ENCODE measurements at regions not wholly inside any gene's neighbourhood (a gene's known extent, or its start where the extent isn't known, plus 50 kb on each side); places are given as distances from the start of the nearest gene placed in this dataset.
A peak's percentile ranks its signal among the peaks of the same experiment; 100 is the strongest.
"Not testable (repeated sequence)": the region's sequence is repeated elsewhere in the genome, so short reads cannot be mapped to it uniquely, and the experiment has no call there.

DNA sequence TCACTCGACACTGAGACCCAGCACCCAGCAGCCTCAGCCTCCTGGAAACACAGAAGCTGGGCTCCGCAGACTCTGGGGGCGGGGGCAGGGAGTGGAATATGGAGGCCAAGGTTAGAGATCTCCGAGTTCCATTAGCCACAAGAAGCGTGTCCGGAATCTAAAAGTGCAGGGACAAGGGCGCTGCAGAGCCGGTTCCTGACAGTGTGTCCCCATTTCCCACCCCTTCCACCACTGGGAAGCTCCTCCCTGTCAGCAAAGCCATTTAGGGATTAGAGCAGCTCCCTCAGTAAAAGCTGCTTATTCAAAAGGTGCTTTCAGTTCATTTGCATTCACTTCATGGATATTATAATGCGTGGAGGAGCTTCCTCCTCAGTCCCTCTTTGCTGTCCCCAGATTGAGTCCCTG, 74.1 kb upstream of the HSPA9 start:
- no peak for DNase-seq (ENCODE audit: low spot score)

DNA sequence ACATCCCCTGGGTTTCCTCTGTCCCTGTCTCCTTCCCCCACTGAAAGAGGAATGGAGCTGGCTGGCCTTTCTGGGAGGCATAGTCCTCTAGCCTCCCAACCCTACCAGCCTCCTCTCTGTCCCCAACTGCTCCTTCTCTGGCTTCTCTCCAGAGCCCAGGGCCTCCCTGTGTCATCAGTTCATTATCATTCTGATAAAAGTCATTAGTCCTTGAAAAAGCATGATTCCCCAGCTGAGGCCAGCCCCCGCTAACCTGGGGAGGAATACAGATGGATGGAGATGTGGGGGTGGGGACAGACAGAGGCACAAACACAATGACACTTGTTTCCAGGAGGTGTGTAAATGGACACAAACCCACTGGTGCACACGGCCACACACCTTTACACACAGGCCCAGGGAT, 73.6 kb upstream of the HSPA9 start:
- DNase-seq (ENCODE audit: low spot score), result no peak

DNA sequence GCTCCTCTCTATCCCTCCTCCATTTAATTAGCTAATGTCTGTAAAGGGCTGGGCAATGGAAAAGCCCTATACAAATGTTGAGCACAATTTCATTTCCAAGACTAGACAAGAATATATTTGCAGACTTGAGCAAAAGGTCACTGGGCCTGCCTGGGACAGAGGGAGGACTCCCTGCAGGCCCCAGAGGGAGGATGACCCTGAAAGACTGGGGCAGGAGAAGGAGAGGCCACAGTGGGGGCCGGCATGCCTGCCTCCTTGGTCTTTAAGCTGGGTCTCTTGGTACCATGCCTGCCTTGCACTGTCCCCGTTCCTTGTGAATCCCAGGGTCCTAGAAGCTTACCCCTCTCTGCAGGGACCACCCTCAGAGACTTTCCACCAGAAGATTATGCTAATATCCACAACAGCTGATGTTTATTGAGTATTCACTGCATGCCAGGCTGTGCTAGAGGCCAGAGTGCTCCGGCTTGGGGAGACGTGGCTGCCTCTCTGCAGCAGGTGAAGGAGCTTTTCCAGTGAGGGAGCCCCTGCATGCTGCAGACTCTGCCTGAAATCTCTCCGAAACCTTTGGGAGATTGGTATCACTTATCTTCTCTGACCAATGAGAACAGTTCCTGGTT, 72.7 kb upstream of the HSPA9 start:
- DNase-seq (ENCODE audit: low spot score), result no peak

DNA sequence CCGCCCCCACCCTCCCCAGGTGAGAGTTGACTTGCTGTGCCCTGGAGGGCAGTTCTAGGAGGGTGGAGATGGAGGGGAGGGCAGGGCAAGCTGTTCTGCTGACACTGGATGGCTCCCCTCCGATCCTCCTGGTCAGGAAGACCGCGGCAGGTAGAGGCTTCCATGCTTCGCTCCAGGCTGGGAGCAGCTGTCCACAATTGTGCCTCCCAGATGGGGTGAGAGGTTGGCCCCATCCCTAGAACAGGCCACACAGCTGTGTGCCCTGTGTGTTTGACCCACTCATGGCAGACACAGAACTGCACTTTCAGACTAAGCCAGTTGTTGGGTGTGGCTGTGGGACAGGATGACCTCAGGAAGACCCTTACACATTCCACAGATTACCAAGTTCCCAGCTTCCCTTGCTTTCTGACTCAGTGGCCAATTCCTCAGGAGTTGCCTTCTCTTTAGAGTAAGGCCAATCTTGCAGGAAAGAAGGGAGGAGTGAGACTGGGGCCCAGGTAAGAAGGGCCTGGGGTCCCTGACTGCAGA, 72.1 kb upstream of the HSPA9 start:
- DNase-seq (ENCODE audit: low spot score), result no peak

DNA sequence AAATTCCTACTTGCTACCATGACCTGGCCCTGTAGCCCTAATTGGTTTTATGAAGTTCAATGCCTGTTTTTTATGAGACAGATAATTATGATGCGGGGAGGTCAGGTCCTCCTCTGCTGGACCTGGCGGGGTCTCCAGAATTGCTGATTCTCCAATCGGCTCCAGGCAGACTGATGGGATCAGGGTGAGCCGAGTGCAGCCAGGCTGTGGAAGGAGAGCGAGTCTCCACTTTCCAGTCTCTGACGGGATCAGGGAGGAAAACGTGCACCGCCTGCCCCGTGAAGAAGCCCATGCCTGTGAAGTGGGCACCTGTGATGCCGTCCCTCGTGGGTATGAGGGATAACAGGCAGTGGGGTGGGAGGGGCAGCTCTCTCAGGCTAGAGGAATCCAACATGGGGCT, 71.5 kb upstream of the HSPA9 start:
- DNase-seq (ENCODE audit: low spot score), result no peak

DNA sequence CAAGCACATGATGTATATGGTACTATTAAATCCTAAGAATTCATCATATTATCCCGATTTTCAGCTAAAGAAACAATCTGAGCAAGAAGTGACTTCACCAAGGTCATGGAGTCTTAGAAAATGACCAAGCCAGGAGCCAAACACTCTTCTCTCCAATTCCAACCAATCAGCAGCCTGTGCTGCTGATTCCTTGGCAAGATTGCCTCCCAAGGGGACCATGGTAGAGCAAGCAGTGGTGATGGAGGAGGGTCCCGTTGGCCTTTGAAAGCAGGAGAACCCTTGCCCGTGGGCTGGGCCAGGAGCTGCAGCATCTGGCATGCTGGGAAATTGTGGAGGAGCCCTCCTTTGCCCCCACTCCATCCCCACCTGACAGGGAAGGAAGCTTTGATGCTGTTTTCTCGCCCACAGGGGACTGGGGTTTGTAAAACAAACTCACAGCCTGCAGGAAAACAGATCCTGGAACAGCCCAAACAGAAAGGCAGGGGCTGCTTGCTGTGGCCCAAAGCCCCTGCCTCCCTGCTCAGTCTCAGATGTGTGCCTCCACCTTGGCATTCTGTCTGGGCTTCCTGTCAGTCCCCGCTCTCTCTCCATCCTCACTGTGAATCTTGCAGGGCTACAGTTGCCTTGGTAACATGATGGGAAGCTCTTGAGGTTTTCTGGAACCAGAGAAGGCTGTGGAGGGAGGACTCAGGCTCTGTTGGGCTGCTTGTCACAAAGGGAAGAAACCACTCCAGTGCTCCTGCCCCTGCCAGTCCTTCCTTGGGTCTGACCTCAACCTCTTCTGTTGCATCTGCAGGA, 70.8 kb upstream of the HSPA9 start:
- DNase-seq (ENCODE audit: low spot score), result no peak

DNA sequence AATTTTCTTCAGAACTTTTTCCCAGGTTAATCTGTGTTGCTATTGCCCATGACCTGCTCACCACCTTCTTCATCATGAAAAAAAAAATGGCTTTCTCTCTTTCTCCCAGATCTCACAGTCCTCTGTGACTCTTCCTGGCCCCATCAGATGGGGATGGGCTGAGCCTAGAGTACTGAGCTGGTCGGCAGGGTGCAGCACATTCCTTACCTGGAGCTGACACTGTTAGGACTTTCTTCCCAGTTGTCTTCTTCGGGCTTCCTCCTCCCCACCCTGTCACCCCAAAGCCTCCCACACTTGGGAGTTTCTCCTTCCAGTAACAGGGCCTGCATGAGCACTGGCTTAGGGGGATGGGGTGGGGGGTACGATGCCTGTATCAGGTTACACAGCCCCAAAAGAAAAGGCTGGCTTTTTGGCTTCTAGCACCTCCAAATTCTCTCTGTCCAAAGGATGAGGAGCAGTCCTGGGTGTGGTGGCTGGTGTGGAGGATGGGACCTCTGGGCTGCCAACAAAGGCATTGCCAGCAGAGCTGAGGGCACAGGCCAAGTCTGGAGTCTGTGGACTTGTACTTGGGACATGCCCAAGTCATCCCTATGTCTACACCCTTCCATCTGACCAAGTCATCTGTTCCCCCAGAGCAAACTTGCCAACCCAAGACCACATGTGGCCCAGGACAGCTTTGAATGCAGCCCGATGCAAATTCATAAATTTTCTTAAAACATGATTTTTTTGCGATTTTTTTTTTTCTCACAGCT, 68.0 kb upstream of the HSPA9 start:
- DNase-seq (ENCODE audit: low spot score), result no peak

DNA sequence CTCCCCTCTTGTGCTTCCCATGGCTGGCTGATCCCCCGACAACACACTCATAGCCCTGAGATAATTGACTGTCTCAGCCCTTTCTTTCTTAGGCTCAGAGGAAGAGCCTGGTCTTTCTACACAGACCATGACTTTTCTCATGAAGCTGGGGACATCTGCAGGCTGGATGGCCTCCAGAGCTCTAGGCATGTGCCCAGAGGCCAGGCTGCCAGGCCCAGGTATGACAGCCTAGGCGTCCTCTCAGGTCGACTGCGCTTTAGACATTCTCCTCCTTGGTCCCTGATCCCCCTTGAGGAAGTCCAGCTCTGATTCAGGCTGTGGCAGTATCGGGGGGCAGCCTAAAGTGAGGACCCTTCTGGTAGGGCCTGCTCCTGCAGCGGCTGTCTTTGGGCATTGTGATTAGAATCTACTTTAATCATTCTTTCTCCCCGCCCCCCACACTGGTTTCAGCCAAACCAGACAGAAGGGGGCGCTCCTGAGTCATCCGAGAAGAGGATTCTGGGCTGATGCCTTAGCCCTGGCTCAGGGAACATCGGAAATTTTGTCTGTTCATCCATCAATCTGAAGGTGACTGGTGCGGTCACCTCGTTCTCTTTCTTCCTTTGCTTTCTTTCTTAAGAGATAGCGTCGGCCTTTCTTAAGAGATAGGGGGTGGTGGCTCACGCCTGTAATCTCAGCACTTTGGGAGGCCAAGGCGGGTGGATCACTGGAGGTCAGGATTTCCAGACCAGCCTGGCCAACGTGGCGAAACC, 66.5 kb upstream of the HSPA9 start:
- DNase-seq (ENCODE audit: low spot score), result no peak

DNA sequence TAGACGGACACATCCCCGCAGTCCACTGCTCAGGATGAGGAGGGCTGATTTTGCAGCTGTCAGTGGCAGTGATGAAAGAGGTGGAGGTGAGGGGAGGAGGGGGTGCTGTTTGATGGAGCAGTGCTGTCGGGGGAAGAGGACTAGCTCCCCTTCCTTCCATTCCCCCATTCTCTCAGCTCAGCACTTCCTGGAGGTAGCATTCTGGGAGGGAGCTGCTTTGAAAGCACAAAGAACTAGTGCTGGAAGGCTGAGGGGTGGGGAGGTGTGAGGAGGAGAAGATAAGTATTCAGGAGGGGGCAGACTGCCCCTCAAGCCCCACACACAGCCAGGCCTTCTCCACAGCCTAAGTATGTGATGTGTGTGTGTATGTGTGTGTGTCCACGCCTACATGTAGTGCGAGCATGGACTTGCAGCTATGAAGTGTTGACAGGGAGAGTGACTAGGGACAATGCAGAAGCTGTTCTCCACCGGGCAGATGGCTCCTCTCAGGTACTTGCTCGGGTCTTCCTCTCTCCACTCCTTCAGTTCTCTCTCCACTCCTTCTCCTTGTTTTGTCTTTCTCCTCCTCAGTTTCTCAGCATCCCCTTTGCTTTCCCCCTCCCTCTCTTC, 65.5 kb upstream of the HSPA9 start:
- DNase-seq (ENCODE audit: low spot score), result no peak

DNA sequence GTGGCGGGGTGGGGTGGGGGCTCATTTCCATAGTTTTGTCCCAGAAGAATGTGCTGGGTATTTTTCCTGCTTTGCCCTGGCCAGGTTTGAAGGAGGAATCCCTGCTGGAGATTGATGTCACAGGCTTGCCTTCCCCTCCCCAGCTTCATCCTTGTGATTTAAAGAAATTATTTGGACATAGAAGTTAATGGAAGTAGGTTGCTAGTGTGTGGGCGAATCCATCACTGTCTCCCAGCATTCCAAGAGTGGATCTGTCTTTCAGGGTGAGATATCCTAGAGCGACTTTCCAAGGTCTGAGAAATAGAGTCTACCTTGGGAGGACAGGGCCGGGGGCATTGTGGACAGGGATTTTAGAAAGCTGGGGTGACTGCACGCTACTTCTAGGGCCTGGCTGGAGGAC, 64.9 kb upstream of the HSPA9 start:
- DNase-seq (ENCODE audit: low spot score), result no peak

DNA sequence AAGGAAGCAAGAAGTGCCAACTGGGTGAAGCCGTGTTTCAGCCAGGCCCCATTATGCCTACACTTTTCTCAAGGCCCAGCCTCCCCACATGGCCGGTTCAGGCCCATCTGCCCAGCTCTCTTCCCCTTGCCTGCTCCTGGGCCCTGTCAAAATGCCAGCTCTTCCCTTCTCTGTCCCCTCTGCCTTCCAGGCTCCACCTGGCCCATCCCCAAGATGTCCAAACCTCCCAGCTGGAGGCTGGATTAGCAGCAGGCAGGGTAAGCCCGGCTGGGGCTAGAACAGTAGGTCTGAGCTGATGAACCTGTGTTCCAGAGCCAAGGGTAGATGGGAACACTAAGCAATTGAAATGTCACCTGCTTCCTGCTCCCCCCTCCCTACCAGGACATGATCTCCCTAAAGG, 64.1 kb upstream of the HSPA9 start:
- DNase-seq (ENCODE audit: low spot score), result no peak

DNA sequence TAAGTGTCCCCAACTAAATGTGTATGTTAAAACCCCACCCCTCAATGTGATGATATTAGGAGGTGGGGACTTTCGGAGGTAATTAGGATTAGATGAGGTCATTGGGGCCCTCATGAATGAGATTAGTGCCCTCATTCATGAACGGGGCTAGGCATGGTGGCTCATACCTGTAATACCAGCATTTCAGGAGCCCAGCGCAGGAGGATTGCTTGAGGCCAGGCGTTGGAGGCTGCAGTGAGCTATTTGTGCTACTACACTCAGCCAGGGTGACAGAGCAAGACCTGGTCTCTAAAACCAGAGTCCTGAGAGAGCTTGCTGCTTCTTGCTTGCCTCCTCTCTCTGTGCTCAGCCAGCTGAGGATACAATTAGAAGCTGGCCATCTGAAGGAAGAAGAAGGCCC, 62.1 kb upstream of the HSPA9 start:
- DNase-seq (ENCODE audit: low spot score), result no peak

DNA sequence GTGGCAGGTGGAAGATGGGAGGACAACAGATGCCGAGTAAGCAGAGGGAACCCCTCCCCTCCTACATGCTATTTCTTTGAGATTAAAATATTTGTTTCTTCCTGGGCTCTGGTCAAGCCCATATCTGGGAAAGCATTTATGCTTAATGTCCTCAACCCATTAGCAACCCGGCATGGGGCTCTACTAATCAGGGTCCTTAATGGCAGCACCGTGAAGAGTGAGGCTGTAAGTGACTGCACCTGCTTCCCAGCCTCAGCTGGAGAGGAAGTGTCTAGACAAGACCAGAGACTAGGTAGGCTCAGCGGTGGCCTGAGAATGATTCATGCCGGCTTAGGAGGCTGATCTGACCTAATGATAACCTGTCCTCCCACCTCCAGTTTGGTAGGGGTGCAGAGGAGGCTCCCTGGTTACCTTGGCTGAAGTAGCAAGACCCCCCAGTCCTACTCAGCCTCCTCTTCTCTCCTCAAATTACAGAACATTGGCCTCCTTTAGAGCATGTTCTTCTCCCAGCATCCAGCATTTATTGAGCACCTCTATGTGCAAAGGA, 61.3 kb upstream of the HSPA9 start:
- peak; percentile 60 for DNase-seq (ENCODE audit: low spot score)

DNA sequence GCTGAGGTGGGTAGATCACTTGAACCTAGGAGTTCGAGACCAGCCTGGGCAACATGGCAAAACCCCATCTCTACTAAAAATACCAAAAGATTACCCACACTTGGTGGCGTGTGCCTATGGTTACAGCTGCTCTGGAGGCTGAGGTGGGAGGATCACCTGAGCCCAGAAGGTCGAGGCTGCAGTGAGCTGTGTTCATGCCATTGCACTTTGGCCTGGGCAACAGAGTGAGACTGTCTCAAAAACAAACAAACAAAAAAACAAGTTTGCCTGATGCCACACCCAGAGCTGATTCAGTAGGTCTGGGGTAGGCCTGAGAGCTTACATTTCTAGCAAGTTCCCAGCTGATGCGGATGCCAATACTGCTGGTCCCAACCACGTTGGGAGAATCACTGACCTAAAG, 60.5 kb upstream of the HSPA9 start:
- no peak for DNase-seq (ENCODE audit: low spot score)

DNA sequence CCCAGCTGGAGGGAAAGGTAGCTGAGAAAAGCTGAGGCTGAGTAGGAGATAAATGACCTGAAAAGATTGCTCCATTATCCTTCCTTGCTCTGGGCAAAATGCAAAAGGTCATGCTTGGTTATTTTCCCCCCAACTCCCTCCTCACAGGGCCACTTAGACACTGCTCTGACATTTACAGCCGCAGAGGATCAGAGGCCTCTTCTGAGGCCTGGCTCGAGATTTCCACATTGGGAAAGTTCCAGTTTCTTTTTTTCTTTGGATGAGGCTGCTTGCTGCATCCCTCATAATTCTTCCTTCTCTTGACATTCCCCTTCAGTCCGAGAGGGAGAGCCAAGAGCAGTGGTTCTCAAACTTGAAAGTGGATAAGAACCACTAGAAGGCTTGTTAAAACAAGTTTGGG, 60.1 kb upstream of the HSPA9 start:
- no peak for DNase-seq (ENCODE audit: low spot score)

DNA sequence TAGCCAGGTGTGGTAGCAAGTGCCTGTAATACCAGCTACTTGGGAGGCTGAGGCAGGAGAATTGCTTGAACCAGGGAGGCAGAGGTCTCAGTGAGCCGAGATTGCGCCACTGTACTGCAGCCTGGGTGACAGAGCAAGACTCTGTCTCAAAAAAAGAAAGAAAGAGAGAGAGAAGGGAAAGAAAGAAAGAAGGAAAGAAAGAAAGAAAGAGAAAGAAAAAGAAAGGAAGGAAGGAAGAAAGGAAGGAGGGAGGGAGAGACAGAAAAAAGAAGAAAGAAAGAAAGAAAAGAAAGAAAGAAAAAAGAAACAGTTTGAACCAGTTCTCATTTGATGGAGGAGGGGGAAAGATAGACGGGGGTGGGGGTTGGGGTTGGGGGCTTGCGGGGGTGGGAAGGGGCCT, 59.6 kb upstream of the HSPA9 start:
- not testable (repeated sequence) for DNase-seq (ENCODE audit: low spot score)

DNA sequence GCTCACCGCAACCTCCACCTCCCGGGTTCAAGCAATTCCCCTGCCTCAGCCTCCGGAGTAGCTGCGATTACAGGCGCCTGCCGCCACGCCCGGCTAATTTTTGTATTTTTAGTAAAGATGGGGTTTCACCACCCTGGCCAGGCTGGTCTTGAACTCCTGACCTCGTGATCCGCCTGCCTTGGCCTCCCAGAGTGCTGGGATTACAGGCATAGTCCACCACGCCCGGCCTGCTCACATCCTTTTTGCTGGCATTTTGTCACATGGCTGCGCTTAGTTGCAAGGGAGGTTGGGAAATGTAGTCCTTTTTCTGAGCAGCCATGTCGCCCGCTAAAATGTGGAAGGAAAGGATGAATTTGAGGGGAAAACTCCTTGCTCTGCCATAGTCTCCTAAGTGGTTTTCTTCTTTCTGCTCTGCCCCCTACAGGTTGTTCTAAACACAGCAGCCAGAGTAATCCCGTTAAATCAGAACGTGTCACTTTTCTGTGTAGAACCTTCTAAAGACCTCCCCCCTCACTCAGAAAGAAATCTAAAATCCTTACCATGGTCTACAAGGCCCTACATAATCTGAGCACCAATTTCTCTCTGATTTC, 57.8 kb upstream of the HSPA9 start:
- DNase-seq (ENCODE audit: low spot score), result peak; percentile 51

DNA sequence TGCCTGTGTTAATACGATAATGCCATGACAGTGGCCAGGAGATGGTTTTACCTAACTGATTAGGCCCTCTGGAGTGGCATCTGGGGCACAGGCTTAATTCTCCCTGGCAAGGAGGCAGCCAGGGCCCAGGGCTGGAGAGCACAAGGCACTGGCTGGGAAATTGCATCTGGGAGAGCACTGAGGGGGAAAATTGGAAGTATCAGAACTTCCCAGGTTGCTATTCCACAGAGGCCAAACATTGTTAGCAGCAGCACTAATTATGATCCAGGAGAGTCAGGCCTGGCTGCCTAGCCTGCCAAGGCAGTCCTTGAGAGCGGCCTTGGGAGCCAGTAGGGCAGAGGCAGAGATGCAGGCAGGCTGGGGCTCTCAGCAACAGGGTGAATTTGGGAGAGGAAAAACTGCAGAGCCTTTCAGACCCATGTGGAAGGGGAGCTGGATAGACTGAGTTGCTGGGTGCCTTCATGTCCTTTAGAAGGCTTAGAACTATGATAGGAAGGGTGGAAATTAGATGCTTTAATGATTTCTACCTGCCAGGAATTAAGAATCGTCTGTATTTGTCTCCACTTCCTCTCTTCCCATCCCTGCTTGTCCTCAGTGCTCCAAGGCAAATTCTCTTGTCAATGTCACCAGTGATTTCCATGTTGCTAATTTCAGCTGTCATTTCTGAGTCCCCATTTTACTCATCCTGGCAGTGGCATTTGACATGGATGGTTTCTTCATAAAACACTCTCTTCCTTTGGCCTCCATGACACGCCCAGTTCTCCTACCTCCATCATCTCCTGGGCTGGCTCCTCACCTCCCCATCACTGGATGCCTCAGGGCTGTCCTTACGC, 56.1 kb upstream of the HSPA9 start:
- peak; percentile 43 for DNase-seq (ENCODE audit: low spot score)

DNA sequence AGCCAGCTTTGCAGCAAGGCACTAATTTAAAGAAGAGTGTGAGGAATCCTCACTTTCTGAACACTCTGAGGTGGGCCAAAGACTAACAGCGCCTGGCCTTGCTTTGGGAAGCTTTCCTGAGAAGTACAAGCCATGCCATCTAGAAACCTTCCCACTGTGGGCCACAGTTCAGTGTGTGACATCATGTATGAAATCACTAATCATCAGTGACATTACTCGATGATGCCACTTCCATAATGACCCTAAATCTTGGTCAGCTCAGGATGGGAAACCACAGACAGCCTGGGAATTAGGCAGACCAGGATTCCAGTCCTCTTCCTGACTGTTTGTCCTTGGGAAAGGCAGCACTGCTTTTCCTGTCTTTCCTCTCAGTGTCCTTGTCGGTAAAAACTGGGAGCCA, 54.2 kb upstream of the HSPA9 start:
- DNase-seq (ENCODE audit: low spot score), result no peak

Data from mesenteric fat pad (tissue), 1 donor.